Thoracic aorta (tissue), 2 donors: ENCODE measurements at regions not wholly inside any gene's neighbourhood (a gene's known extent, or its start where the extent isn't known, plus 50 kb on each side); places are given as distances from the start of the nearest gene placed in this dataset.
"Not testable (repeated sequence)": the region's sequence is repeated elsewhere in the genome, so short reads cannot be mapped to it uniquely, and the experiment has no call there.

ENCODE experiments used
- ATAC-seq: fragments of 150-250 bp; one replicate; pipeline ENCODE4 v1.8.0; 2017; ENCODE audit warnings: low read depth; ENCODE audit not compliant: insufficient number of reproducible peaks, low FRiP score
- DNase-seq: peaks from one replicate; pipeline ENCODE4 v3.0.0-alpha.2; 2020; ENCODE audit warnings: low spot score
- H3K27ac ChIP-seq, 2 donors: fragments of 200-600 bp; sonication (generic); 1 replicate in 1 of 2; 2 replicates in 1 of 2; pipeline ENCODE4 v1.5.1; 2016; ENCODE audit warnings: mild to moderate bottlenecking in 2 of 2, moderate library complexity in 2 of 2
- H3K27me3 ChIP-seq: fragments of 200-600 bp; sonication (generic); replicated peaks from 2 replicates; pipeline ENCODE4 v1.6.0; 2016; ENCODE audit warnings: mild to moderate bottlenecking; ENCODE audit not compliant: insufficient read depth
- H3K36me3 ChIP-seq: fragments of 200-600 bp; sonication (generic); one replicate; pipeline ENCODE4 v1.5.1; 2016
- H3K4me1 ChIP-seq, 2 donors: fragments of 200-600 bp; sonication (generic); 1 replicate in 1 of 2; 2 replicates in 1 of 2; pipeline versions ENCODE4 v1.5.1 to v1.6.0; 2016; ENCODE audit warnings: low read depth in 2 of 2, mild to moderate bottlenecking in 1 of 2; ENCODE audit not compliant: control insufficient read depth in 1 of 2
- H3K4me3 ChIP-seq: fragments of 200-600 bp; sonication (generic); 2 replicates; pipeline ENCODE4 v1.5.1; 2016; ENCODE audit warnings: mild to moderate bottlenecking
- H3K9me3 ChIP-seq: fragments of 200-600 bp; sonication (generic); 2 replicates; pipeline ENCODE4 v1.5.1; 2016
- CTCF ChIP-seq: fragments of 200-600 bp; sonication (generic); IDR thresholded peaks from one replicate; pipeline ENCODE4 v1.5.1; 2019; ENCODE audit warnings: antibody characterized with exemption

GRCh38 chr3:146705225-146705624, 100.1 kb upstream of the PLSCR5 start:
- Histone ChIP-seq H3K36me3 (no peaks in the 10 kb centered on the region), H3K9me3 (no peaks in the 10 kb centered on the region), H3K4me3 (no peak overlapping the region), H3K4me1 (no peaks in the 10 kb centered on the region), H3K27me3 (no peaks in the 10 kb centered on the region), H3K27ac (no peak overlapping the region)
- no peak for TF ChIP-seq CTCF
- ATAC-seq: no peak
- no peak for DNase-seq

- no peak for TF ChIP-seq CTCF
- no peaks in the 10 kb centered on the region for H3K4me1 ChIP-seq
- DNase-seq (no peak), ATAC-seq (no peak)
- no peaks in the 10 kb centered on the region for H3K36me3 ChIP-seq
- H3K27me3 ChIP-seq: no peaks in the 10 kb centered on the region
- no peaks in the 10 kb centered on the region for H3K9me3 ChIP-seq
- H3K27ac ChIP-seq: no peak overlapping the region
- H3K4me3 ChIP-seq: no peak overlapping the region
These were observed 97.1 kb upstream of the PLSCR5 start for GRCh38 chr3:146702237-146702636.

- no peaks in the 10 kb centered on the region for H3K9me3 ChIP-seq
- no peaks in the 10 kb centered on the region for H3K4me1 ChIP-seq
- TF ChIP-seq CTCF: no peak
- H3K27me3 ChIP-seq: no peaks in the 10 kb centered on the region
- no peak for ATAC-seq
- no peak overlapping the region for H3K4me3 ChIP-seq
- no peaks in the 10 kb centered on the region for H3K36me3 ChIP-seq
- no peak overlapping the region for H3K27ac ChIP-seq
- no peak for DNase-seq
These were observed 96.1 kb upstream of the PLSCR5 start for GRCh38 chr3:146701246-146701645.

GRCh38 chr3:146700025-146700424, 94.9 kb upstream of the PLSCR5 start:
- not testable (repeated sequence) for H3K36me3 ChIP-seq, H3K4me3 ChIP-seq, ATAC-seq, H3K27me3 ChIP-seq, H3K4me1 ChIP-seq, H3K27ac ChIP-seq, DNase-seq, H3K9me3 ChIP-seq

- H3K4me3 ChIP-seq: no peak overlapping the region
- DNase-seq: no peak
- H3K27me3 ChIP-seq: no peaks in the 10 kb centered on the region
- H3K4me1 ChIP-seq: no peaks in the 10 kb centered on the region
- no peak overlapping the region for H3K27ac ChIP-seq
- no peak for ATAC-seq
- H3K9me3 ChIP-seq: peaks cover 3% of the 10 kb centered on the region
- no peaks in the 10 kb centered on the region for H3K36me3 ChIP-seq
- no peak for TF ChIP-seq CTCF
These were observed 87.1 kb upstream of the PLSCR5 start for GRCh38 chr3:146692254-146692653.

- TF ChIP-seq CTCF: no peak
- ATAC-seq: no peak
- Histone ChIP-seq H3K27me3 (no peaks in the 10 kb centered on the region), H3K4me1 (no peaks in the 10 kb centered on the region), H3K9me3 (no peaks in the 10 kb centered on the region), H3K4me3 (no peak overlapping the region), H3K36me3 (no peaks in the 10 kb centered on the region), H3K27ac (no peak overlapping the region)
- no peak for DNase-seq
These were observed 80.1 kb upstream of the PLSCR5 start for GRCh38 chr3:146685050-146685814.
